ENCODE measurements at regions not wholly inside any gene's neighbourhood (a gene's known extent, or its start where the extent isn't known, plus 50 kb on each side); places are given as distances from the start of the nearest gene placed in this dataset.

DNA sequence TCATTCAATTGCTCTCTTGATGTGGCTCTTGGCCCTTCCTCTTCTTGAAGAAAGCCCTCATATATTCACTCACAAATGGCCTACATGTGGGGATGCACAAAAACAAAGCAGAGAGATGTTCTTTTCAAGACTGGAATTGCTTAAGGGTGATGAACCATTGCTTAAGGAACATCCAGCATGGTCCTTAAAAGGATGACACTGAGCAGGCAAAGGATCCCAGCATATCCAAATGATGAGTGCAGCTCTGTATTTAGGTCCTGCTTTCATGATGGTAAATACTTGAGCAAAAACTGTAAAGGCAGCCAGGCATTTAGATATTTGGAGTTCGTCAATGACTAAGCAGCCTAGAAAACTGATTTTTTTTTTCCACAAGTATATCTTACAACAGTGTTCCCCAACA, 173.8 kb upstream of the ARRDC4 start:
- TF ChIP-seq, protein P1, sequence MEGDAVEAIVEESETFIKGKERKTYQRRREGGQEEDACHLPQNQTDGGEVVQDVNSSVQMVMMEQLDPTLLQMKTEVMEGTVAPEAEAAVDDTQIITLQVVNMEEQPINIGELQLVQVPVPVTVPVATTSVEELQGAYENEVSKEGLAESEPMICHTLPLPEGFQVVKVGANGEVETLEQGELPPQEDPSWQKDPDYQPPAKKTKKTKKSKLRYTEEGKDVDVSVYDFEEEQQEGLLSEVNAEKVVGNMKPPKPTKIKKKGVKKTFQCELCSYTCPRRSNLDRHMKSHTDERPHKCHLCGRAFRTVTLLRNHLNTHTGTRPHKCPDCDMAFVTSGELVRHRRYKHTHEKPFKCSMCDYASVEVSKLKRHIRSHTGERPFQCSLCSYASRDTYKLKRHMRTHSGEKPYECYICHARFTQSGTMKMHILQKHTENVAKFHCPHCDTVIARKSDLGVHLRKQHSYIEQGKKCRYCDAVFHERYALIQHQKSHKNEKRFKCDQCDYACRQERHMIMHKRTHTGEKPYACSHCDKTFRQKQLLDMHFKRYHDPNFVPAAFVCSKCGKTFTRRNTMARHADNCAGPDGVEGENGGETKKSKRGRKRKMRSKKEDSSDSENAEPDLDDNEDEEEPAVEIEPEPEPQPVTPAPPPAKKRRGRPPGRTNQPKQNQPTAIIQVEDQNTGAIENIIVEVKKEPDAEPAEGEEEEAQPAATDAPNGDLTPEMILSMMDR (optimal IDR thresholded peaks at IDR 0.05 in 1 of 3, IDR thresholded peaks at IDR 0.05 in 1 of 3, conservative IDR thresholded peaks at IDR 0.05 in 1 of 3; ENCODE audit: extremely low read depth in 1 of 3, insufficient read depth in 2 of 3, low read length in 3 of 3) = no peak
- TF ChIP-seq EZH2 (IDR thresholded peaks at IDR 0.05; ENCODE audit: low read length) = no peak
